Lower lobe of right lung (tissue), 2 donors: ENCODE measurements at regions not wholly inside any gene's neighbourhood (a gene's known extent, or its start where the extent isn't known, plus 50 kb on each side); places are given as distances from the start of the nearest gene placed in this dataset.
"Not testable (repeated sequence)": the region's sequence is repeated elsewhere in the genome, so short reads cannot be mapped to it uniquely, and the experiment has no call there.

ENCODE experiments used
- ATAC-seq, 2 donors: fragments of 200-7000 bp; cut with Tn5 transposase; one replicate each; pipeline ENCODE4 v1.9.1; 2020 to 2022; ENCODE audit warnings: mild to moderate bottlenecking in 2 of 2, moderate library complexity in 2 of 2
- DNase-seq: peaks from one replicate; pipeline ENCODE4 v3.0.0-alpha.2; 2020
- H3K27ac ChIP-seq: fragments of 200-600 bp; one replicate; pipeline ENCODE4 v1.8.0; 2022
- H3K27me3 ChIP-seq: fragments of 200-600 bp; one replicate; pipeline ENCODE4 v1.8.0; 2022; ENCODE audit warnings: low read depth
- H3K36me3 ChIP-seq: fragments of 200-600 bp; one replicate; pipeline ENCODE4 v1.8.0; 2022; ENCODE audit warnings: mild to moderate bottlenecking
- H3K4me1 ChIP-seq: fragments of 200-600 bp; one replicate; pipeline ENCODE4 v1.8.0; 2022
- H3K4me3 ChIP-seq: fragments of 200-600 bp; one replicate; pipeline ENCODE4 v1.8.0; 2022; ENCODE audit warnings: mild to moderate bottlenecking
- H3K9me3 ChIP-seq: fragments of 200-600 bp; one replicate; pipeline ENCODE4 v1.8.0; 2022
- intact Hi-C: fragments of 100-400 bp; cut with DNase I; formaldehyde crosslinking; loops from one replicate; pipeline ENCODE4 v1.11.0; 2022
- TF ChIP-seq, protein P1 (sequence below): fragments of 200-600 bp; IDR thresholded peaks from one replicate; pipeline ENCODE4 v1.8.0; 2022; ENCODE audit warnings: antibody characterized with exemption, mild to moderate bottlenecking
- donor health status: DM: no; HTN: yes; CAD: no; lungs with severe emphysema.

DNA sequence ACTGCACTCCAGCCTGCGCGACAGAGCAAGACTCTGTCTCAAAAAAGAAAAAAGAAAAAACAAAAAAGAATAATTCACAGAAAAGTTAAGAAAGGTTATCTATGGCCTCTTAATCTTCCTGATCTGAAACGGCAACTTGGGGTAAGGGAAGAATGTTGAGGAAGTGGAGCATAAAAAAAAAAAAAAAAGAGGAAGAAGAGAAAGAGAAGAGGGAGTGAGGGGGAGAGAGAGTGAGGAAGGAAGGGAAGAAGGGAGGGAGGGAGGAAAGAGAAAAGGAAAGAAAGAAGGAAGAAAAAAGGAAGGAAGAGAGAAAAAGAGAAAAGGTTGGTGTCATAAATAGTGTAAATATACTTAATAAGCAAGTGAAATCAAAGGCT lies 68.9 kb upstream of the NCOA3 start:
- Histone ChIP-seq H3K27ac (peak overlapping the region; percentile 58), H3K36me3 (no peaks in the 10 kb centered on the region), H3K9me3 (peaks cover under 1% of the 10 kb centered on the region), H3K27me3 (no peaks in the 10 kb centered on the region), H3K4me1 (peaks cover 20% of the 10 kb centered on the region), H3K4me3 (no peak overlapping the region)
- intact Hi-C loops = no loop called here
- ATAC-seq = peak in 1 of 2 donors; percentile 15
- TF ChIP-seq, protein P1, sequence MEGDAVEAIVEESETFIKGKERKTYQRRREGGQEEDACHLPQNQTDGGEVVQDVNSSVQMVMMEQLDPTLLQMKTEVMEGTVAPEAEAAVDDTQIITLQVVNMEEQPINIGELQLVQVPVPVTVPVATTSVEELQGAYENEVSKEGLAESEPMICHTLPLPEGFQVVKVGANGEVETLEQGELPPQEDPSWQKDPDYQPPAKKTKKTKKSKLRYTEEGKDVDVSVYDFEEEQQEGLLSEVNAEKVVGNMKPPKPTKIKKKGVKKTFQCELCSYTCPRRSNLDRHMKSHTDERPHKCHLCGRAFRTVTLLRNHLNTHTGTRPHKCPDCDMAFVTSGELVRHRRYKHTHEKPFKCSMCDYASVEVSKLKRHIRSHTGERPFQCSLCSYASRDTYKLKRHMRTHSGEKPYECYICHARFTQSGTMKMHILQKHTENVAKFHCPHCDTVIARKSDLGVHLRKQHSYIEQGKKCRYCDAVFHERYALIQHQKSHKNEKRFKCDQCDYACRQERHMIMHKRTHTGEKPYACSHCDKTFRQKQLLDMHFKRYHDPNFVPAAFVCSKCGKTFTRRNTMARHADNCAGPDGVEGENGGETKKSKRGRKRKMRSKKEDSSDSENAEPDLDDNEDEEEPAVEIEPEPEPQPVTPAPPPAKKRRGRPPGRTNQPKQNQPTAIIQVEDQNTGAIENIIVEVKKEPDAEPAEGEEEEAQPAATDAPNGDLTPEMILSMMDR = no peak
- no peak for DNase-seq

DNA sequence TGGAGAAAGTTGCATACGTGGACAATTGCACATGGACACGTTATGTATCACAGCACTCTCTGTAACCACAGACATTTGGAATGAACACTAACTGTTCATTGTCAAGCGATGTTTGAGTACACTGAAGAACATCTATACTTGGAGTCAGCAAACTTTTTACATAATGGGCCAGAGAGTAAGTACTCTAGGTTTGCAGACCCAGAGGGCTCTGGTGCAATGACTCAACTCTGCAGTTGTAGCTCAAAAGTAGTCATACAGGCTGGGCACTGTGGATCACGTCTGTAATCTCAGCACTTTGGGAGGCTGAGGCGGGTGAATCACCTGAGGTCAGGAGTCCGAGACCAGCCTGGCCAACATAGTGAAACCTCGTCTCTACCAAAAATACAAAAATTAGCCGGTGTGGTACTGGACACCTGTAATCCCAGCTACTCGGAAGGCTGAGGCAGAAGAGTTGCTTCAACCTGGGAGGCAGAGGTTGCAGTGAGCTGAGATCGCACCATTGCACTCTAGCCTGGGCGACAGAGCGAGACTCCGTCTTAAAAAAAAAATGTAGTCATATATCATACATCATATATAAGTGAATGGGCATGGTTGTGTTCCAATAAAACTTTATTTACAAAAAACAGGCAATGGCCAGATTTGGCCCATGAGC lies 67.4 kb upstream of the NCOA3 start:
- H3K4me3 ChIP-seq, H3K27ac ChIP-seq, H3K9me3 ChIP-seq, intact Hi-C loops, H3K36me3 ChIP-seq, H3K27me3 ChIP-seq, DNase-seq: not testable (repeated sequence)
- ATAC-seq = peak; percentile 45 to 62
- peaks cover 26% of the 10 kb centered on the region for H3K4me1 ChIP-seq

DNA sequence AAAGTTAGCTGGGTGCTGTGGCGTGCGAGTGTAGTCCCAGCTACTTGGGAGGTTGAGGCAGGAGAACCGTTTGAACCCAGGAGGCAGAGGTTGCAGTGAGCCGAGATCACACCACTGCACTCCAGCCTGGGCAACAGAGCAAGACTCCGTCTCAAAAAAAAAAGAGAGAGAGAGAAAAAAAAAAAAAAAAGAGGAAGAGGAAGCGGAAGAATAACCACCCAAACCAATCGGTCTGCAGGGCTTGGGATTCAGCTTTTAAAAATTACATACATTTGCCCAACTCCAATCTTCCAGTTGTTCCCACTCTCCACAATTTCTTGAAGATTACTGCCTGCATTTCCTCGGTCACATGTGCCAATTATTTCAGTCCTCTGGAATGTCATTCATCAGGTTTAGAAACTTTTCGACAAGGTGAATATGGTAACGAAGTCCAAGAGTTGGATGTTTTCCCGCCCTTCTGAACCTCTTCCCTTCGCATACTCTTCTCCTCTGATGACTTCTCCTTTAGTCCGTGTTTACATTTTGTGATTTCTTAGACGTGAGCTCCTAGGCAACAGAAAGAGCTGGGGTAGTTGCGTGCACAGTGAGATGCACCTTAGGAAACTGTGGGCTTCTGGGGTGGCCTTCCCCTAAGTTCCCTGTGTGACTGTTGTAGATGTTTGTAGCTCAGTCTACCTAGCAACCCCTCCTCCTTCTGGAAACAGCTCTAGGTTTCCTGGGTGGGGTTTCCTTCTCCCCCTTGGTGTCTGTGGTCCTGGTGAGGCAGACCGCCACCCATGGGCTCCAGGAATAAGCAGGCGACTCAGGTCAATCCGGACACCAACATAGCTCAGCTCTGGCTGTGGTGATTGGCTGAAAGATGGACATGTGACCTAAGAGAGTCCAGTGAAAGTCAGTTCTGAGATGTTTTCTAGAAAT lies 63.0 kb upstream of the NCOA3 start:
- intact Hi-C loops = no loop called here
- ATAC-seq = peak; percentile 93 to 94
- H3K27ac ChIP-seq = peak overlapping the region; percentile 76
- H3K9me3 ChIP-seq = no peaks in the 10 kb centered on the region
- H3K4me3 ChIP-seq = no peak overlapping the region
- peaks cover 34% of the 10 kb centered on the region for H3K4me1 ChIP-seq
- no peaks in the 10 kb centered on the region for H3K27me3 ChIP-seq
- TF ChIP-seq, protein P1 = no peak
- no peaks in the 10 kb centered on the region for H3K36me3 ChIP-seq
- no peak for DNase-seq

DNA sequence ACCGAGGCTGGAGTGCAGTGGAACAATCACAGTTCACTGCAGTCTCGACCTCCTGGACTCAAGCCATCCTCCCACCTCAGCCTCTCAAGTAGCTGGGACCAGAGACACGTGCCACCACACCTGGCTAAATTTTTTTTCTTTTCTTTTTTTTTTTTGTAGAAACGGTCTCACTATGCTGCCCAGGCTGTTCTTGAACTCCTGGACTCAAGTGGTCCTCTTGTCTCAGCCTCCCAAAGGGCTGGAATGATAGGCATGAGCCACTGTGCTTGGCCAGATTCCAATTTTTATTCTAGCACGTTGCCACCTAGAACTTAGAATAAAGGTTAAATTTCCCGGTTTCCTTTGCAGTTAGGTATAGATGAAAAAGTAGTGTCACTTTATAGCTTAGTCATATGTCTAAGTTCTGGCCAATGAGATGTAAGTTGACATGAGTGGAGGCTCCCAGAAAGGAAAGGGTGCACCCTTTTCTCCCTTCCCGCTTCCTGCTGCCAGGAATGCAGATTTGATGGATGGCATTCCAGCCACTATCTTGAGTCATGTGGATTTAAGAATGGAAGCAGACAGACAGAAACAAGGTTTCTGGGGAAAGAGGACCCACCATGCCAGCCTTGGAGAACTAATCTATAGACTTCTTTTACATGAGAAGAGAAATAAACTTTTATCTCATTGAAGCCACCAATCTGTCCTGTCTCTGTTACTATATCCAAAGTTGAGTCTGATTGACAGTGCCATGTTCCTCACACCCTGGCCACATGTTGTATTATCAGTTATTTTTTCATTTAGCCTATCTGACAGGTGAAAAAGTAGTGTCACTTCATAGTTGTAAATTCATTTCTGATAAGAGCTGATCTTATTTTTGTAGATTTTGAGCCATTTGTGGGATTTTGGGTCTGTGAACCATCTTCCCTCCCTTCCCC lies 60.6 kb upstream of the NCOA3 start:
- intact Hi-C loops = no loop called here
- no peaks in the 10 kb centered on the region for H3K27me3 ChIP-seq
- no peak for ATAC-seq

DNA sequence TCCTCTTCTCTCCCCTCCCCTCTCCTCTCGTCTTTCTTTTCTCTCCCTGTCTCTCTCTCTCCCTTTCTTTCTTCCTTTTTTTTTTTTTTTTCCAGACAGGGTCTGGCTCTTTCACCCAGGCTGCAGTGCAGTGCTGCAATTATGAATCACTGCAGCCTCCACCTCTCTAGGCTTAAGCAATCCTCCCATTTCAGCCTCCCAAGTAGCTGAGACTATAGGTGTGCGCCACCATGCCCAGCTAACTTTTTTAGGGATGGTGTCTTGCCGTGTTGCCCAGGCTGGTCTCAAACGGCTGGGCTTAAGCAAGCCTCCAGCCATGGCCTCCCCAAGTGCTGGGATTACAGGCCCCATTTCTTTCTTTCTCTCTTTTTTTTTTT lies 59.9 kb upstream of the NCOA3 start:
- H3K36me3 ChIP-seq = no peaks in the 10 kb centered on the region
- DNase-seq (no peak), ATAC-seq (no peak)
- H3K4me1 ChIP-seq = peaks cover 20% of the 10 kb centered on the region
- no peaks in the 10 kb centered on the region for H3K27me3 ChIP-seq
- H3K27ac ChIP-seq = no peak overlapping the region
- no peaks in the 10 kb centered on the region for H3K9me3 ChIP-seq
- H3K4me3 ChIP-seq = no peak overlapping the region
- intact Hi-C loops = no loop called here
- TF ChIP-seq, protein P1 = no peak

More for the DNA sequence above, 60.6 kb upstream of the NCOA3 start:
- DNase-seq = no peak
- TF ChIP-seq, protein P1 = no peak
- Histone ChIP-seq H3K4me3 (no peak overlapping the region), H3K4me1 (peaks cover 20% of the 10 kb centered on the region), H3K36me3 (no peaks in the 10 kb centered on the region), H3K9me3 (no peaks in the 10 kb centered on the region), H3K27ac (no peak overlapping the region)

DNA sequence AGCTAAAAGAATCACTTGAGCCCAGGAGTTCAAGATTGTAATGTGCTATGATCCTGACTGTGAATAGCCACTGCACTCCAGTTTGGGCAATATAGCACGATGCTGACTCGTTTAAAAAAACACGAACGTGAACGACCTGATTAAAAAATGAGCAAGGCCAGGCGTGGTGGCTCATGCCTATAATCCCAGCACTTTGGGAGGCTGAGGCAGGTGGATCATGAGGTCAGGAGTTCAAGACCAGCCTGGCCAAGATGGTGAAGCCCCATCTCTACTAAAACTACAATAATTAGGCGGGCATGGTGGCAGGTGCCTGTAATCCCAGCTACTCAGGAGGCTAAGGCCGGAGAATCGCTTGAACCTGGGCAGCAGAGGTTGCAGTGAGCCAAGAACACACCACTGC lies 58.6 kb upstream of the NCOA3 start:
- ATAC-seq, H3K9me3 ChIP-seq, H3K27ac ChIP-seq, H3K36me3 ChIP-seq, intact Hi-C loops, H3K4me3 ChIP-seq, H3K27me3 ChIP-seq, DNase-seq: not testable (repeated sequence)
- H3K4me1 ChIP-seq = peaks cover 20% of the 10 kb centered on the region
